ENCODE measurements at regions not wholly inside any gene's neighbourhood (a gene's known extent, or its start where the extent isn't known, plus 50 kb on each side); places are given as distances from the start of the nearest gene placed in this dataset.
"Not testable (repeated sequence)": the region's sequence is repeated elsewhere in the genome, so short reads cannot be mapped to it uniquely, and the experiment has no call there.

GRCh38 chr3:154642145-154642544 is 212.2 kb upstream of the GPR149 start:
- no peaks in the 10 kb centered on the region for H3K27me3 Mint-ChIP-seq
- no peaks in the 10 kb centered on the region for H3K36me3 Mint-ChIP-seq (ENCODE audit: low read depth)
- H3K4me1 Mint-ChIP-seq: no peaks in the 10 kb centered on the region
- no peak overlapping the region for H3K4me3 Mint-ChIP-seq
- no peak overlapping the region for H3K27ac Mint-ChIP-seq
- no peak for ATAC-seq (replicated peaks)
- H3K9me3 Mint-ChIP-seq: peaks cover 8% of the 10 kb centered on the region

DNA sequence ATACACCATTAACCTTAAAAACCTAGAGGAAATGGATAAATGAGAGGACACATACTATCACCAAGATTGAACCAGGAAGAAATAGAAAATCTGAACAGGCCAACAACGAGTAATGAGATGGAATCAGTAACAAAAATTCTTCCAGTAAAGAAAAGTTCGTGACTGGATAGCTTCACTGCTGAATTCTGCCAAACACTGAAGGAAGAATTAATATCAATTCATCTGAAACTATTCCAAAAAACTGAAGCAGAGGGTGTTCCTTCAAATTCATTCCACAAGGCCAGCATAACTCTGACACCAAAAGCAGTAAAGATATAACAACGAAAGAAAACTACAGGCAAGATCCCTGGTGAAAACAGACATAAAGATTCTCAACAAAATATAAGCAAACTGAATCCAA is 195.8 kb upstream of the GPR149 start:
- Mint-ChIP-seq H3K27me3 (no peaks in the 10 kb centered on the region), H3K27ac (no peak overlapping the region), H3K36me3 (ENCODE audit: low read depth) (no peaks in the 10 kb centered on the region), H3K9me3 (peaks cover 9% of the 10 kb centered on the region), H3K4me3 (no peak overlapping the region), H3K4me1 (no peaks in the 10 kb centered on the region)
- no peak for ATAC-seq (replicated peaks)

GRCh38 chr3:154619621-154620020 is 189.6 kb upstream of the GPR149 start:
- not testable (repeated sequence) for H3K4me1 Mint-ChIP-seq; ATAC-seq (replicated peaks); H3K27me3 Mint-ChIP-seq; H3K4me3 Mint-ChIP-seq; H3K27ac Mint-ChIP-seq; H3K36me3 Mint-ChIP-seq (ENCODE audit: low read depth)
- peaks cover 16% of the 10 kb centered on the region for H3K9me3 Mint-ChIP-seq

- H3K4me1 Mint-ChIP-seq: no peaks in the 10 kb centered on the region
- H3K27me3 Mint-ChIP-seq: no peaks in the 10 kb centered on the region
- no peak for ATAC-seq (replicated peaks)
- no peaks in the 10 kb centered on the region for H3K36me3 Mint-ChIP-seq (ENCODE audit: low read depth)
- no peak overlapping the region for H3K27ac Mint-ChIP-seq
- no peak overlapping the region for H3K4me3 Mint-ChIP-seq
- H3K9me3 Mint-ChIP-seq: peaks cover 16% of the 10 kb centered on the region
Measured at GRCh38 chr3:154616298-154616697, 186.3 kb upstream of the GPR149 start.

GRCh38 chr3:154615471-154615870 is 185.5 kb upstream of the GPR149 start:
- no peak overlapping the region for H3K4me3 Mint-ChIP-seq
- no peak for ATAC-seq (replicated peaks)
- no peaks in the 10 kb centered on the region for H3K27me3 Mint-ChIP-seq
- H3K9me3 Mint-ChIP-seq: peaks cover 13% of the 10 kb centered on the region
- no peak overlapping the region for H3K27ac Mint-ChIP-seq
- H3K36me3 Mint-ChIP-seq (ENCODE audit: low read depth): no peaks in the 10 kb centered on the region
- no peaks in the 10 kb centered on the region for H3K4me1 Mint-ChIP-seq

DNA sequence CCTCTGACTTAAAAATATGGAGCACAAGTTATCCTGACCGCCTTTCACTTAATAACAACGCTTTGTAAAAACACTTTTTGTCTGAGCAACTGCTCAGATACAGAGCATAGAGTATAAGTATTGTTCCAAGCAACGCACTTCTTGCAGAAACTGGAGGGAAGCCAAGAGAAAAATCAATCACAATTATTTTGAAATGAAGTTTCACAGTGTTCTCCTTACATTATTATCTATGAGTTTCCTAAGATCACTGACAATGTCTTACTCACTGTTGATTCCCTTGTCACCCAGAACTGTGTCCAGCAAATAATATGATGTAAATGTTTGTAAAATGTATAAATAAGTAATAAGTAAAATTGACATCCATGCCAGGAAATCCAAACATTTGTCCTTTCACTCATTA is 184.6 kb upstream of the GPR149 start:
- no peaks in the 10 kb centered on the region for H3K27me3 Mint-ChIP-seq
- no peak for ATAC-seq (replicated peaks)
- H3K36me3 Mint-ChIP-seq (ENCODE audit: low read depth): no peaks in the 10 kb centered on the region
- no peak overlapping the region for H3K4me3 Mint-ChIP-seq
- no peaks in the 10 kb centered on the region for H3K4me1 Mint-ChIP-seq
- peaks cover 12% of the 10 kb centered on the region for H3K9me3 Mint-ChIP-seq
- no peak overlapping the region for H3K27ac Mint-ChIP-seq

DNA sequence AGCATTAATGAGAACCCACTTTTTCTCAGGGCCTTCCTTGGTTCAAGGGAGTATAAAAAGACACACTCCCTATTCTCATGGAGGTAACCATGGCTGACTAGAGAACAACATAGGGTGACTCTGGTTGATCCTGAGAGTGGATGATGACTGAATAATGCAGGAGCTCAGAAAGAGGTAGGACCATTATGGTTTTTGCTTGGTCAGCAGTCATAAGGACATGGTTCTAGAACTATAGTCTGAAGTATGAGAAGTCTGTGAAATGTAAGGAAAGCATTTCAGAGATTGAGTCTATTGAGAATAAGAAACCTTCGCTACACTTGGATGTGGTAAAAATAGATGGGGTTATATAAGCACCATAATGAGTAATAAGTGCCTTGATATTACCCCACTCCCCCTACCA is 184.1 kb upstream of the GPR149 start:
- no peaks in the 10 kb centered on the region for H3K4me1 Mint-ChIP-seq
- no peak overlapping the region for H3K27ac Mint-ChIP-seq
- peaks cover 12% of the 10 kb centered on the region for H3K9me3 Mint-ChIP-seq
- H3K4me3 Mint-ChIP-seq: no peak overlapping the region
- no peaks in the 10 kb centered on the region for H3K27me3 Mint-ChIP-seq
- H3K36me3 Mint-ChIP-seq (ENCODE audit: low read depth): no peaks in the 10 kb centered on the region
- no peak for ATAC-seq (replicated peaks)

DNA sequence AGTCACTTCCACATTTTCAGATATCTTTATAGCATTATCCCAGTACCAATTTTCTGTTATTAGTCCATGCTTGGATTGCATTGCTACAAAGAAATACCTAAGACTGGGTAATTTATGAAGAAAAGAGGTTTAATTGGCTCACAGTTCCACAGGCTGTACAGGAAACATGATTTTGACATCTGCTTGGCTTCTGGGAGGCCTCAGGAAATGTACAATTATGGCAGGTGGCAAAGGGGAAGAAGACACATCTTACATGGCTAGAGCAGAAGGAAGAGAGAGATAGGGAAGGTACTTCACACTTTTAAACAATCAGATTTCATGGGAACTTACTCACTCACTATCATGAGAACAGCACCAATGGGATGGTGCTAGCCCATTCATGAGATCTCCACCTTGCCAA is 172.3 kb upstream of the GPR149 start:
- H3K9me3 Mint-ChIP-seq: peaks cover 18% of the 10 kb centered on the region
- no peak overlapping the region for H3K27ac Mint-ChIP-seq
- H3K4me1 Mint-ChIP-seq: no peaks in the 10 kb centered on the region
- H3K27me3 Mint-ChIP-seq: no peaks in the 10 kb centered on the region
- H3K4me3 Mint-ChIP-seq: no peak overlapping the region
- no peaks in the 10 kb centered on the region for H3K36me3 Mint-ChIP-seq (ENCODE audit: low read depth)
- ATAC-seq (replicated peaks): no peak

- Mint-ChIP-seq H3K36me3 (ENCODE audit: low read depth) (no peaks in the 10 kb centered on the region), H3K9me3 (peaks cover 14% of the 10 kb centered on the region)
- no peak for ATAC-seq (replicated peaks)
Measured at GRCh38 chr3:154598166-154598565, 168.2 kb upstream of the GPR149 start.

GRCh38 chr3:154590675-154591384 is 160.8 kb upstream of the GPR149 start:
- Mint-ChIP-seq H3K36me3 (ENCODE audit: low read depth) (no peaks in the 10 kb centered on the region), H3K27me3 (no peaks in the 10 kb centered on the region), H3K27ac (no peak overlapping the region), H3K4me1 (no peaks in the 10 kb centered on the region), H3K4me3 (no peak overlapping the region), H3K9me3 (no peaks in the 10 kb centered on the region)
- ATAC-seq (replicated peaks): no peak

More at GRCh38 chr3:154598166-154598565, 168.2 kb upstream of the GPR149 start:
- H3K4me1 Mint-ChIP-seq: no peaks in the 10 kb centered on the region
- H3K27me3 Mint-ChIP-seq: no peaks in the 10 kb centered on the region
- H3K4me3 Mint-ChIP-seq: no peak overlapping the region
- H3K27ac Mint-ChIP-seq: no peak overlapping the region

DNA sequence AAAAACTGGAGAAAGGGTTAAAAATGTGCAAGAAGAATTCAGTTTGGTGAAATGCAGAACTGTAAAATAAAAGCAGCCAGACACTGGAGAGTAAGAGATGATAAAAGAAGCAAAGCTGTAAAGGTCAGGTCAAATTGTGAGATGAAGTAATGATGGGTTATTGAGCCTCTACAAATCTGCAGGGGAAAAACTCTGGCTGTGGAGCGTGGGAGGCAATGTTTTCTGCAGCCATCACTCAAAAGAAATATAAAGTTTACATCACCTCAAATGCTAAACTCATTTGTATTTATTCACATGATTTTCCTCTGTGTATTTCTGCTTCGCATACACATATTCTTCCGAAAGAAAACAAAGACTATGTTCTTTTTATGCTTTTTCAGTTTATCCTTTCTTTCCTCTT is 158.8 kb upstream of the GPR149 start:
- no peaks in the 10 kb centered on the region for H3K4me1 Mint-ChIP-seq
- no peak overlapping the region for H3K4me3 Mint-ChIP-seq
- H3K9me3 Mint-ChIP-seq: no peaks in the 10 kb centered on the region
- no peaks in the 10 kb centered on the region for H3K27me3 Mint-ChIP-seq
- H3K27ac Mint-ChIP-seq: no peak overlapping the region
- no peaks in the 10 kb centered on the region for H3K36me3 Mint-ChIP-seq (ENCODE audit: low read depth)
- ATAC-seq (replicated peaks): no peak

- H3K36me3 Mint-ChIP-seq (ENCODE audit: low read depth): no peaks in the 10 kb centered on the region
- no peaks in the 10 kb centered on the region for H3K4me1 Mint-ChIP-seq
- no peak overlapping the region for H3K27ac Mint-ChIP-seq
- no peaks in the 10 kb centered on the region for H3K9me3 Mint-ChIP-seq
- H3K4me3 Mint-ChIP-seq: no peak overlapping the region
- ATAC-seq (replicated peaks): no peak
- no peaks in the 10 kb centered on the region for H3K27me3 Mint-ChIP-seq
Measured at GRCh38 chr3:154584974-154585373, 155.0 kb upstream of the GPR149 start.

GRCh38 chr3:154584041-154584440 is 154.1 kb upstream of the GPR149 start:
- Mint-ChIP-seq H3K27me3 (no peaks in the 10 kb centered on the region), H3K27ac (no peak overlapping the region), H3K36me3 (ENCODE audit: low read depth) (no peaks in the 10 kb centered on the region), H3K9me3 (peaks cover 1% of the 10 kb centered on the region), H3K4me3 (no peak overlapping the region), H3K4me1 (no peaks in the 10 kb centered on the region)
- ATAC-seq (replicated peaks): no peak

GRCh38 chr3:154583086-154583634 is 153.2 kb upstream of the GPR149 start:
- no peak overlapping the region for H3K4me3 Mint-ChIP-seq
- peaks cover 6% of the 10 kb centered on the region for H3K9me3 Mint-ChIP-seq
- no peaks in the 10 kb centered on the region for H3K4me1 Mint-ChIP-seq
- no peak for ATAC-seq (replicated peaks)
- no peak overlapping the region for H3K27ac Mint-ChIP-seq
- no peaks in the 10 kb centered on the region for H3K36me3 Mint-ChIP-seq (ENCODE audit: low read depth)
- no peaks in the 10 kb centered on the region for H3K27me3 Mint-ChIP-seq

- H3K27me3 Mint-ChIP-seq: no peaks in the 10 kb centered on the region
- H3K4me3 Mint-ChIP-seq: no peak overlapping the region
- no peaks in the 10 kb centered on the region for H3K4me1 Mint-ChIP-seq
- H3K9me3 Mint-ChIP-seq: peaks cover 6% of the 10 kb centered on the region
- H3K36me3 Mint-ChIP-seq (ENCODE audit: low read depth): no peaks in the 10 kb centered on the region
- ATAC-seq (replicated peaks): no peak
- H3K27ac Mint-ChIP-seq: no peak overlapping the region
Measured at GRCh38 chr3:154582501-154582900, 152.5 kb upstream of the GPR149 start.

All from activated T-helper 17 cell treated with anti-CD3 and anti-CD28 coated beads, Interleukin-2, amount 50 U/mL, for 72 hours (primary cell).